HepG2 (cell line): ENCODE measurements at regions not wholly inside any gene's neighbourhood (a gene's known extent, or its start where the extent isn't known, plus 50 kb on each side); places are given as distances from the start of the nearest gene placed in this dataset.

Source experiments
- NR2F1 ChIP-seq, 2 experiments: fragments of 450-650 bp in 1 of 2; formaldehyde crosslinking in 1 of 2; IDR thresholded peaks; 2 replicates each; pipeline versions ENCODE4 v1.5.0 to v1.6.1; 2016 to 2020; ENCODE audit warnings: mild to moderate bottlenecking in 1 of 2, missing compliant biosample characterization in 1 of 2, missing genetic modification reagents in 1 of 2, moderate library complexity in 1 of 2
- NR2F6 ChIP-seq, 2 experiments: IDR thresholded peaks; 2 replicates each; pipeline ENCODE4 v1.6.1; 2016; ENCODE audit warnings: antibody characterized with exemption in 1 of 2, mild to moderate bottlenecking in 1 of 2
- PAF1 ChIP-seq: IDR thresholded peaks from 2 replicates; pipeline ENCODE4 v1.6.1; 2016; ENCODE audit warnings: missing genetic modification reagents, missing compliant biosample characterization
- PAWR ChIP-seq: sonication (generic); formaldehyde crosslinking; IDR thresholded peaks from 2 replicates; pipeline ENCODE4 v1.4.0; 2020; ENCODE audit warnings: missing genetic modification reagents, mild to moderate bottlenecking, borderline replicate concordance
- SALL1 ChIP-seq: sonication (generic); formaldehyde crosslinking; IDR thresholded peaks from 2 replicates; pipeline ENCODE4 v1.8.0; 2022; ENCODE audit warnings: mild to moderate bottlenecking, missing genetic modification reagents
- SMARCE1 ChIP-seq: fragments of 450-650 bp; IDR thresholded peaks from 2 replicates; pipeline ENCODE4 v1.6.1; 2017; ENCODE audit warnings: borderline replicate concordance
- SOX5 ChIP-seq: IDR thresholded peaks from 2 replicates; pipeline ENCODE4 v1.6.1; 2016; ENCODE audit warnings: borderline replicate concordance
- ZFY ChIP-seq: sonication (generic); formaldehyde crosslinking; IDR thresholded peaks from 2 replicates; pipeline ENCODE4 v1.4.0; 2020; ENCODE audit warnings: missing genetic modification reagents
- ZMYM4 ChIP-seq: sonication (generic); formaldehyde crosslinking; IDR thresholded peaks from 2 replicates; pipeline ENCODE4 v1.8.1; 2023; ENCODE audit warnings: mild to moderate bottlenecking, missing genetic modification reagents
- ZNF816 ChIP-seq: sonication (generic); formaldehyde crosslinking; IDR thresholded peaks from 2 replicates; pipeline ENCODE4 v1.8.0; 2022; ENCODE audit warnings: missing genetic modification reagents, mild to moderate bottlenecking, borderline replicate concordance
- TF ChIP-seq, protein P1 (sequence below): sonication (generic); formaldehyde crosslinking; IDR thresholded peaks from 2 replicates; pipeline ENCODE4 v1.5.0; 2020; ENCODE audit warnings: missing genetic modification reagents
- TF ChIP-seq, protein P2 (sequence below): sonication (generic); formaldehyde crosslinking; conservative IDR thresholded peaks from 2 replicates; pipeline ENCODE4 v1.4.0; 2020; ENCODE audit warnings: mild to moderate bottlenecking, missing genetic modification reagents, moderate library complexity

DNA sequence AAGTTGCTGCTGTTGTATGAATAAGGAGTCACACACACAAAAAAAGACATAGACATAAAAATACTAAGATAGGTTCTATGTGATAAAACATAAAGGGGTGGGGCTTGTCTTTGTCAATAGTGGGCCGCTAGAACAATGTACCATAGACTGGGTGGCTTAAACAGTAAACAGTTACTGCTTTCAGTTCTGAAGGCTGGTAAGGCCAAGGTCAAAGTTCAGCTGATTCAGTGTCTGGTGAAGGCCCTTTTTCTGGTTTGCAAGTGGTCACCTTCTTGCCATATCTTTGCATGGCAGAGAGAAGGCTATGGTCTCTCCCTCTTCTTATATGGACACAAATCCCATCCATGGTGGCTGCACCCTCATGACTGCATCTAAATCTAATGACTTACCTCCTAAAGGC lies 1980.7 kb downstream of the PCDH7 start (continued):
- no peak for TF ChIP-seq ZNF816
- TF ChIP-seq NR2F6 (IDR thresholded peaks at IDR 0.05), result peak; percentile 45
- peak; percentile 65 for TF ChIP-seq NR2F6 (CRISPR knock-in tag; IDR thresholded peaks at IDR 0.05)
- TF ChIP-seq SOX5 (CRISPR knock-in tag), result peak; percentile 86; the same call in 1 of the 2 replicates
- TF ChIP-seq SMARCE1, result no peak
- TF ChIP-seq PAWR, result no peak
- TF ChIP-seq, protein P1, sequence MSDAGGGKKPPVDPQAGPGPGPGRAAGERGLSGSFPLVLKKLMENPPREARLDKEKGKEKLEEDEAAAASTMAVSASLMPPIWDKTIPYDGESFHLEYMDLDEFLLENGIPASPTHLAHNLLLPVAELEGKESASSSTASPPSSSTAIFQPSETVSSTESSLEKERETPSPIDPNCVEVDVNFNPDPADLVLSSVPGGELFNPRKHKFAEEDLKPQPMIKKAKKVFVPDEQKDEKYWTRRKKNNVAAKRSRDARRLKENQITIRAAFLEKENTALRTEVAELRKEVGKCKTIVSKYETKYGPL (CRISPR knock-in tag), result no peak
- TF ChIP-seq ZMYM4 (CRISPR knock-in tag), result 0 out of 2 replicates have a peak, but pooled peaks have one; percentile 23
- TF ChIP-seq, protein P2, sequence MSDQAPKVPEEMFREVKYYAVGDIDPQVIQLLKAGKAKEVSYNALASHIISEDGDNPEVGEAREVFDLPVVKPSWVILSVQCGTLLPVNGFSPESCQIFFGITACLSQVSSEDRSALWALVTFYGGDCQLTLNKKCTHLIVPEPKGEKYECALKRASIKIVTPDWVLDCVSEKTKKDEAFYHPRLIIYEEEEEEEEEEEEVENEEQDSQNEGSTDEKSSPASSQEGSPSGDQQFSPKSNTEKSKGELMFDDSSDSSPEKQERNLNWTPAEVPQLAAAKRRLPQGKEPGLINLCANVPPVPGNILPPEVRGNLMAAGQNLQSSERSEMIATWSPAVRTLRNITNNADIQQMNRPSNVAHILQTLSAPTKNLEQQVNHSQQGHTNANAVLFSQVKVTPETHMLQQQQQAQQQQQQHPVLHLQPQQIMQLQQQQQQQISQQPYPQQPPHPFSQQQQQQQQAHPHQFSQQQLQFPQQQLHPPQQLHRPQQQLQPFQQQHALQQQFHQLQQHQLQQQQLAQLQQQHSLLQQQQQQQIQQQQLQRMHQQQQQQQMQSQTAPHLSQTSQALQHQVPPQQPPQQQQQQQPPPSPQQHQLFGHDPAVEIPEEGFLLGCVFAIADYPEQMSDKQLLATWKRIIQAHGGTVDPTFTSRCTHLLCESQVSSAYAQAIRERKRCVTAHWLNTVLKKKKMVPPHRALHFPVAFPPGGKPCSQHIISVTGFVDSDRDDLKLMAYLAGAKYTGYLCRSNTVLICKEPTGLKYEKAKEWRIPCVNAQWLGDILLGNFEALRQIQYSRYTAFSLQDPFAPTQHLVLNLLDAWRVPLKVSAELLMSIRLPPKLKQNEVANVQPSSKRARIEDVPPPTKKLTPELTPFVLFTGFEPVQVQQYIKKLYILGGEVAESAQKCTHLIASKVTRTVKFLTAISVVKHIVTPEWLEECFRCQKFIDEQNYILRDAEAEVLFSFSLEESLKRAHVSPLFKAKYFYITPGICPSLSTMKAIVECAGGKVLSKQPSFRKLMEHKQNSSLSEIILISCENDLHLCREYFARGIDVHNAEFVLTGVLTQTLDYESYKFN, result peak; percentile 39
- TF ChIP-seq SALL1, result peak; percentile 27; the same call in 1 of the 2 replicates
- no peak for TF ChIP-seq ZFY (CRISPR knock-in tag)
- TF ChIP-seq NR2F1 (CRISPR knock-in tag; IDR thresholded peaks at IDR 0.05), result peak; percentile 12 to 72; a peak in 1 of 4 replicates
- TF ChIP-seq PAF1, result no peak
- TF ChIP-seq, all 625 proteins: peak for 26
